Activated CD8-positive, alpha-beta memory T cell treated with anti-CD3 and anti-CD28 coated beads, Interleukin-2, amount 50 U/mL, for 1 hour (primary cell): ENCODE measurements at regions not wholly inside any gene's neighbourhood (a gene's known extent, or its start where the extent isn't known, plus 50 kb on each side); places are given as distances from the start of the nearest gene placed in this dataset.
"Not testable (repeated sequence)": the region's sequence is repeated elsewhere in the genome, so short reads cannot be mapped to it uniquely, and the experiment has no call there.

Experiments
- DNase-seq: peaks from one replicate; pipeline ENCODE4 v3.0.0-alpha.2; 2020; ENCODE audit errors: extremely low read depth

- DNase-seq, result no peak
Observed at GRCh38 chr9:99479929-99480328, 257.8 kb downstream of the SEC61B start.

- DNase-seq, result no peak
Observed at GRCh38 chr9:99485459-99485858, 263.4 kb downstream of the SEC61B start.

GRCh38 chr9:99486684-99487083, 264.6 kb downstream of the SEC61B start:
- DNase-seq, result no peak

GRCh38 chr9:99488131-99489059, 266.3 kb downstream of the SEC61B start:
- no peak for DNase-seq

GRCh38 chr9:99489060-99489413, 267.0 kb downstream of the SEC61B start:
- DNase-seq, result no peak

- DNase-seq, result no peak
Observed at GRCh38 chr9:99490729-99491128, 268.6 kb downstream of the SEC61B start.

GRCh38 chr9:99491408-99492158, 269.5 kb downstream of the SEC61B start:
- no peak for DNase-seq

GRCh38 chr9:99497641-99498040, 275.6 kb downstream of the SEC61B start:
- DNase-seq, result no peak

GRCh38 chr9:99498979-99499378, 276.9 kb downstream of the SEC61B start:
- not testable (repeated sequence) for DNase-seq

- DNase-seq, result no peak
Observed at GRCh38 chr9:99505936-99506335, 283.9 kb downstream of the SEC61B start.

GRCh38 chr9:99506747-99507348, 284.8 kb downstream of the SEC61B start:
- DNase-seq, result no peak

GRCh38 chr9:99509065-99509745, 287.1 kb downstream of the SEC61B start:
- DNase-seq, result no peak

- no peak for DNase-seq
Observed at GRCh38 chr9:99509900-99510535, 287.9 kb downstream of the SEC61B start.

GRCh38 chr9:99511723-99512122, 289.6 kb downstream of the SEC61B start:
- DNase-seq, result no peak

- DNase-seq, result no peak
Observed at GRCh38 chr9:99513441-99514112, 291.5 kb downstream of the SEC61B start.

- no peak for DNase-seq
Observed at GRCh38 chr9:99515093-99515492, 293.0 kb downstream of the SEC61B start.

- DNase-seq, result no peak
Observed at GRCh38 chr9:99515895-99516656, 294.0 kb downstream of the SEC61B start.

- DNase-seq, result no peak
Observed at GRCh38 chr9:99516657-99517049, 294.6 kb downstream of the SEC61B start.

GRCh38 chr9:99523838-99524237, 297.8 kb upstream of the NR4A3 start:
- DNase-seq, result no peak

GRCh38 chr9:99531313-99531712, 290.4 kb upstream of the NR4A3 start:
- DNase-seq, result no peak
